GM12865 (cell line): ENCODE measurements at regions not wholly inside any gene's neighbourhood (a gene's known extent, or its start where the extent isn't known, plus 50 kb on each side); places are given as distances from the start of the nearest gene placed in this dataset.
A peak's percentile ranks its signal among the peaks of the same experiment; 100 is the strongest.
"Not testable (repeated sequence)": the region's sequence is repeated elsewhere in the genome, so short reads cannot be mapped to it uniquely, and the experiment has no call there.

Source experiments
- DNase-seq: peaks from one replicate; pipeline ENCODE4 v3.0.0; 2010; ENCODE audit warnings: low read depth
- H3K4me3 ChIP-seq: 2 replicates; pipeline ENCODE4 v1.5.1; 2011; ENCODE audit warnings: mild to moderate bottlenecking, low read depth, low read length, control low read depth
- TF ChIP-seq, protein P1 (sequence below): IDR thresholded peaks from 2 replicates; pipeline ENCODE4 v1.5.1; 2011; ENCODE audit warnings: low read length, control low read depth, low read depth, inconsistent platforms; ENCODE audit not compliant: insufficient read depth; ENCODE audit errors: missing control alignments

DNA sequence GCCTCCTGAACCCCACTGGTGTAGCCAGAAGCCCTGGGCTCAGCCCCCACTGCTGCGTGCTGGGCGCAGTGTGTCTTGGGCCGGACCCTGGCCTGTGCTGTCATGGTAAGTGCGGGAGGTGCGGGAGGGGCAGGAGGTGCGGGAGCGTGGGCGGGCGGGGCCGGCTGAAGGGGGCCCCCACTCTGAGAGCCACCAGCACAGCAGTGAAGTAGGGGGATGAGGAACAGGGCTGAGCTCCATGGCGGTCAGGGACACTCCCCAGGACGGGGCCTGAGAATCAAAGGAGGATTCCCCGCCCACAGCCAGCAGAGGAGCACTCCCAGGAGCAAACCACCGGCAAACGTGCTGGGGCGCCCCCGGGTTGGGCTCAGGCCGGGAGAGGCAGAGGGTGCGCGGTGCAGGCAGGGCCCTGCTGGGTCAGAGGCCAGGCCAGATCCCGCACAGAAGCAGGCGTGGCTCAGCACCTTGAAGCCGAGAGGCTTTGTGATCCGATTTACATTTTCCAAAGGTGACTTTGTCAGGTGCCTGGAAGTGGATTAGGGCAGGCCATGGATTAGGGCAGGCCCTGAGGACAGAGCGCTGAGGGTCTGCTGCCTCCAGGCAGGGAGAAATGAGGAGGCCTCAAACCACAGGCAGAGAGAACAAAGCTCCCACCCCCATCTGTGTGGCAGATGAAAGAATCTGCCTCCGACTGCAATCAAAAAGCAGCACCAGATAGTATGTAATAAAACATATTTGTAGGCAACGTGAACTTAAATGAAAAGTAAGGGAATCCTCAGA lies 152.0 kb upstream of the RAB6C start:
- H3K4me3 ChIP-seq: no peak overlapping the region
- DNase-seq: no peak
- TF ChIP-seq, protein P1, sequence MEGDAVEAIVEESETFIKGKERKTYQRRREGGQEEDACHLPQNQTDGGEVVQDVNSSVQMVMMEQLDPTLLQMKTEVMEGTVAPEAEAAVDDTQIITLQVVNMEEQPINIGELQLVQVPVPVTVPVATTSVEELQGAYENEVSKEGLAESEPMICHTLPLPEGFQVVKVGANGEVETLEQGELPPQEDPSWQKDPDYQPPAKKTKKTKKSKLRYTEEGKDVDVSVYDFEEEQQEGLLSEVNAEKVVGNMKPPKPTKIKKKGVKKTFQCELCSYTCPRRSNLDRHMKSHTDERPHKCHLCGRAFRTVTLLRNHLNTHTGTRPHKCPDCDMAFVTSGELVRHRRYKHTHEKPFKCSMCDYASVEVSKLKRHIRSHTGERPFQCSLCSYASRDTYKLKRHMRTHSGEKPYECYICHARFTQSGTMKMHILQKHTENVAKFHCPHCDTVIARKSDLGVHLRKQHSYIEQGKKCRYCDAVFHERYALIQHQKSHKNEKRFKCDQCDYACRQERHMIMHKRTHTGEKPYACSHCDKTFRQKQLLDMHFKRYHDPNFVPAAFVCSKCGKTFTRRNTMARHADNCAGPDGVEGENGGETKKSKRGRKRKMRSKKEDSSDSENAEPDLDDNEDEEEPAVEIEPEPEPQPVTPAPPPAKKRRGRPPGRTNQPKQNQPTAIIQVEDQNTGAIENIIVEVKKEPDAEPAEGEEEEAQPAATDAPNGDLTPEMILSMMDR: no peak

DNA sequence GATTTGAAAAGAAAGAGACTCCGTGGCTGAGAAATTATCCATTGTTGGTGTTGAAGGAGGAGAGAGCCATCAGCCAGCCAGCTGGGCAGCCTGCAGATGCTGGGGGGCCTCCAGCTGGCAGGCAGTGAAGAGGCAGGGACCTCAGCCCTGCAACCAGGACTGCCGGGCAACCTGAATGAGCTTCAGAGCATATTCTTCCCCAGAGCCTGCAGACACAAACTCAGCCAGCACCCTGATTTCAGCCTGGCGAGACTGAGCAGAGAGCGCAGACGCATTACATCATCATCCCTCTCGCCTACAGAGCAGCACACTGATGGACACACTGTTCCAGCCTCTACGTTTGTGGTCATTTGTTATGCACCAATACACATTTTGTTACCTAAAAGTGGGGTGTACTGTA lies 150.7 kb upstream of the RAB6C start:
- no peak for DNase-seq
- TF ChIP-seq, protein P1: no peak
- H3K4me3 ChIP-seq: no peak overlapping the region

DNA sequence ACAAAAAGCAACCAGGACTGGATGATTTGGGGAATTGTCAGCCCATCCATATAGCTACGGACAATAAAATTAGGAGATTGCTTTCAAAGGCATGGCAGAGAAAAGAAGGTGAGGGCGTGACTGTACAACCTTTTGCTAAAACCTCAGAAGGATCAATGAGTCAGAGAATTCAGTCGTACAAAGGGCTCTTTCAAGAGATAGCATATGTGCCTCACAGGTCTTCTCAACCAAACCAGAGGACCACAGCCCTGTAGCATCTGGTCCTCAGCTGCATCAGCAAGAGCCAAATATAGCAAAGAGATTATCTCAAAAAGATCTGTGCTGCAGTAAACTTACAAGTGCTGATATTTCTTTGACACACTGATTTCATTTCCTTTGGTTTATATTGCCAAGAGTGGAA lies 149.9 kb upstream of the RAB6C start:
- no peak overlapping the region for H3K4me3 ChIP-seq
- no peak for DNase-seq
- TF ChIP-seq, protein P1: no peak

DNA sequence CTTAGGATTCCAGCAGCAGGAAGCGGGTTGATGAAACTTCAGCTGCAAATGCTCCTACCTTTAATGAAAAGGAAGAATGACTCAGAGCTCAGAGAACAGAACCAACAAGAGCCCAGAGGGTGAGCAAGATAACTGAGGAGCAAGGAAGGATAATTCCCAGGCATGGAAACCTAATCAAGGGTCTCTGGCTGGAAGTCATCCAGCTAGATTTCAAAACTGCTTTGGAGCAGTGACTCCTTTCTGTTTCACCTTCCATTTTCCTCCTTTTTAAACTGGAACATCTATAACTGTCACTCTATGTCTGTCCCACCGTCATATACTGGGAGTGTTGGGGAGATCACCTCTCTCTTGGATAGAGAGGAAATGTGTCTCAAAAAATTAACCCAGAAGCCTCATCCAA lies 148.4 kb upstream of the RAB6C start:
- no peak overlapping the region for H3K4me3 ChIP-seq
- TF ChIP-seq, protein P1: no peak
- no peak for DNase-seq

DNA sequence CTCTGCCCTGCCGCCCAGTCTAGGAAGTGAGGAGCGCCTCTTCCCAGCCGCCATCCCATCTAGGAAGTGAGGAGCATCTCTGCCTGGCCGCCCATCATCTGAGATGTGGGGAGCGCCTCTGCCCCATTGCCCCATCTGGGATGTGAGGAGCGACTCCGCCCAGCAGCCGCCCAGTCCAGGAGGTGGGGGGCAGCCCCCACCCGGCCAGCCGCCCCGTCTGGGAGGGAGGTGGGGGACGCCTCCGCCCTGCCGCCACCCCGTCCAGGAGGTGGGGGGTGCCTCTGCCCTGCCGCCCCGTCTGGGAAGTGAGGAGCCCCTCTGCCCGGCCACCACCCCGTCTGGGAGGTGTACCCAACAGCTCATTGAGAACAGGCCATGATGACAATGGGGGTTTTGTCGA lies 146.0 kb upstream of the RAB6C start:
- not testable (repeated sequence) for H3K4me3 ChIP-seq, DNase-seq

DNA sequence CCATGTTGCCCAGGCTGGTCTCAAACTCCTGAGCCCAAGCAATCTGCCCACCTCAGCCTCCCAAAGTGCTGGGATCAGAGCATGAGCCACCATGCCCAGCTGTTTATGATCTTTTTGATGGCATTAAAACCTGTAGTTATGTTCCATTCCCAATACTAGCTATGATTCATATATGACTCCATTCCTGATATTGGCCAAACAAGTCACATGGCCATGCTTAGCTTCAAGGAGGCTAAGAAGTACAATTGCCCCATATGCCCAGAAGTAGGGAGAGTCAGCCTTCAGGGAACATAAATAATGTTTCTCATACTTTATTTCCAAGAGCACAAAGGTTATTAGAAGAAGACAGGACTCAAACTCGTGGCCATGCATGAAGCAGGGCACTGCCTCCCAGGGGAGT lies 132.4 kb upstream of the RAB6C start:
- TF ChIP-seq, protein P1: no peak
- no peak for DNase-seq
- no peak overlapping the region for H3K4me3 ChIP-seq

DNA sequence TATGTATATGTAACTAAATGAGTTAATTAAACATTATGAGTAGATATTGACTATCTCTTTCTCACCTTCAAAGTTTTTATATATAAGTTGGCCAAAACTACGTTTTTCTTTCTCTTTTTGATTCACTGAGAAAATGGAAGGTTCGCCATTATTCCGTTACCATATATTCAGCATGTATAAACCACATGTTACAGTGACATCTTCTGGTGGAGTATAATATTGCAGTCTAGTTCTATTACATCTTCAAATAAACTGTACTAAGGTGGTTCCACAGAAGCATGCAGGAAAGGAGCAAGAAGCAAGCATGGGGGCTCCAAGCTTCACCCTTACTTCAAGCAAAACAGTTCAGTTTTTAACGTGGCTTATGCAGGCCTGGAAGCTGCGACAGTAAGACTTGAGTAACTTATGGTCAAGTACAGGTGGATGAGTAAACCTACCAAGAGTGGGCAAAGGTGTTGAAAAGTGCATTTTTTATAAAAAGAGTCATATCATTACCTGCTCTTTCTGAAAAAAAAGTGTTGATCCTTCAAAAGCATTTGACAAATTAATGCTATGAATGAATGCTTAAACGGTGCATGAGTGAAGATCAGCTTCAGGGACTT lies 129.8 kb upstream of the RAB6C start:
- no peak overlapping the region for H3K4me3 ChIP-seq
- DNase-seq: peak; percentile 80
- TF ChIP-seq, protein P1: peak; percentile 52
